ENCODE measurements at regions not wholly inside any gene's neighbourhood (a gene's known extent, or its start where the extent isn't known, plus 50 kb on each side); places are given as distances from the start of the nearest gene placed in this dataset.
A peak's percentile ranks its signal among the peaks of the same experiment; 100 is the strongest.

DNA sequence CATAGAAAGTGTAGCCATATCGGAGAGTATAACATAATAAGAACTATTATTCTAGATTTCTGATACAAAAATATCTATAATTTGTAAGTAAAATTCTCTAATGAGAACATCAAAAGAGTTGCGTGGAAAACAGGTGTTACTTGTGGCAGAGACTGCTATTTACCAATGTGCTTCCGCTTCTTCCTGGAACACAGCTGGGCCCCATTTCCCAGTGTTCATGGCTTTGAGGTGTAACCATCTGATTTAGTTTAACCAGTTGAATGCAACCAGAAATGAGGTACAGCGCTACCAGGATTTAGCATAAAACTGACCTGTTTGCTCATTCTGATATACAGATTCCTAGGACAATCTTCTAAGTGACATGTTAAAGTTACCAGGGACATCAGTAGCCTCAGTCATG, 1055.2 kb downstream of the IGSF11 start:
- intact Hi-C loops (cut with DNase I): no loop called here
- DNase-seq (ENCODE audit: low spot score) (no peak), ATAC-seq (no peak)

DNA sequence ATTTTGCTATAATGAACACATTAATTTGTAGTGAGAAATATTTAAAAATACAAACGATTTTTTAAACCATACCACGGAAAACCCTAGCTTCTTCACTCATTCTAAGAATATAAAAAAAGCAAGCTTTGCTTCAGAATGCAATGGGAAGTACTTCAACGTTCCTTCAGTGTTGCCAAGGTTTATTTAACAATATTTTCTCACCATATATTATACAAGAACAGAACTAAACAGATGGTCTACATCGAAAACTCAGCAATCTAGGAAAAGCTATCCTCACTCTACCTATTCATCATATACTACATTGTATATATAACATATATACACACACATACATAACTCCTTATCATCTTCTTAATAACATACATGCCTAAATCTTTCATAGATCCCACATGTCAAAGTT, 1047.4 kb downstream of the IGSF11 start:
- ATAC-seq: no peak
- DNase-seq (ENCODE audit: low spot score): no peak
- intact Hi-C loops (cut with DNase I): no loop called here

GRCh38 chr3:117989982-117990381, 1044.7 kb downstream of the IGSF11 start:
- no peak for DNase-seq (ENCODE audit: low spot score)
- no peak for ATAC-seq
- intact Hi-C loops (cut with DNase I): no loop called here

DNA sequence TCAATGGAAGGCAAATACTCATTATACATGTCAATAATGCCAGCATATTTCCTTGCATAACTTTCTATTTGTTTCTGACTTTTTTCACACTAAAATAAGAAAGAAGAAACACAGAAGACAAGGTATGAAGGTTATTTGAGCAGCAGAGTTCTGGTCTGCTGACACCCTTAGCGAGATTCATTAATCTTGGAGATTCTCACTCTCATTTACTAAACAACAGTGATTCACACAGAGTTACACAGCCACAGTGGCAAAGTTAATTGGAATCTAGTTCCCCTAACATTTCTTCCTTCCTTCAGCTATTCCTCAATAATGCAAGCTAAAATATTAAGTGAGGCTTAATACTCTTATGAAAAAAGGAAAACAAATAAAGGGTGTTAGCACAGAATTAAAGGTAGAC, 1044.0 kb downstream of the IGSF11 start:
- DNase-seq (ENCODE audit: low spot score) (no peak), ATAC-seq (no peak)
- intact Hi-C loops (cut with DNase I): no loop called here

- ATAC-seq: no peak
- DNase-seq (ENCODE audit: low spot score): no peak
- intact Hi-C loops (cut with DNase I): no loop called here
These were observed 1038.7 kb downstream of the IGSF11 start for GRCh38 chr3:117995842-117996437.

DNA sequence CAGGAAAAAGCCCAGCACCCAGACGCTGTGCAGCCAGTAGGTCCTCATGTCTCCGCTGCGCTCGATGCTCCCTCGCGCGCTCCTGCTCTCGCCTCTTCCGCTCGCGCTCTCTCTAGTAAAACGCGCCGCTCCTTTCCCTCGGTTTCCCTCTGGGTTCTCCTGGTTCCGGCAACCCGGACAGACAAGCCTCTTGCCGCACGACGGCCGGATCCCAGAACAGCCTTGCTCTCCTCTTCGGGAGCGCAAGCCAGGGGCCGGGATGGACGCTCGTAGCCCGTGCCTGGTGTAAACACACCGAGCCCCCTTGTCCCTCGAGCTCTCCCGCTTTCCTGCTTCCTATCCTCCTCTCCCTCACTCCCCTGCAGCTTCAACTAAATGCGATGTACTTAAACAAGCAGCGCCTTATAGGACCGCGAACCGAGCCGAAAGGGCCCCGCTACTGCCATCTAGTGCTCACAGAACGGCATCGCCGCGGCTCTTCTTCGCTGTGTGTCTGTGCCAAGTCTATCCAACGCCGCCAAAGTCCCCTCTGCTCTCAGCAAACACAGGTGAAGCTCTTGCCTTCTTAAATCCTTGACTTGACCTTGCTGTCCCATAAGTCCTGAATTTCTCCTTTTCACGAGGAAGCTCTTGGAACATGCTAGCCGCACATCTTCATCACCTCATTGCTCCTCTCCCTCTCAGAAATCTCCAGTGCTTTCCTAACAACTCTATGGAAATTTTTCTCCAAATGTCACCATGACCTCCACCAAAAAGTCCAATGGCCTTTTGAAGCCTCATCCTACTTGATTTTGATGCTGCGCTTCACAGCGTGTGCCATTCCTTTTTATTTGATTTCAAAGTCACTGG, 1037.2 kb downstream of the IGSF11 start:
- ATAC-seq (peak; percentile 93), DNase-seq (ENCODE audit: low spot score) (peak; percentile 86)
- intact Hi-C loops (cut with DNase I): no loop called here

- DNase-seq (ENCODE audit: low spot score): no peak
- intact Hi-C loops (cut with DNase I): no loop called here
- ATAC-seq: no peak
These were observed 1036.6 kb downstream of the IGSF11 start for GRCh38 chr3:117998071-117998470.

DNA sequence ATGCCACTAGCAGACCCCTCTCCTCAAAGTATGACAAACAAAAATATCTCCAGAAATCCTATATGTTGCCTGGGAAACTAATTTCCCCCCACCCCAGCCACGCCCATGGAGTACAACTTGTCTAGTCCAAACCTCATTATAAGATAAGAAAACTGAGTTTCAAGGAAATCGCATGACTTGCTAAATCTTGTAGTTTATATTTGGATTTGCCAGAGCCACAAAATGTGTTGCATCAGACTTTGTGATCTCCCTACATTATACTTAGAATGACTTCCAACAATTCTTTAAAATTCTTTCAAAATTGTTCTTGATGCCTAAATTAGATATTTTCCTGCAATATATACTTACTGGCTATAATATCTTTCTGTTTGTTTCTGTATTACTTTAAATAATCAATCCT, 1034.4 kb downstream of the IGSF11 start:
- DNase-seq (ENCODE audit: low spot score) (no peak), ATAC-seq (no peak)
- intact Hi-C loops (cut with DNase I): no loop called here

- ATAC-seq: no peak
- intact Hi-C loops (cut with DNase I): no loop called here
These were observed 1033.3 kb downstream of the IGSF11 start for GRCh38 chr3:118001380-118001779.

GRCh38 chr3:118011910-118012309, 1022.7 kb downstream of the IGSF11 start:
- no peak for ATAC-seq
- intact Hi-C loops (cut with DNase I): no loop called here
- DNase-seq (ENCODE audit: low spot score): no peak

More at GRCh38 chr3:118001380-118001779, 1033.3 kb downstream of the IGSF11 start:
- no peak for DNase-seq (ENCODE audit: low spot score)

GRCh38 chr3:118029049-118029448, 1005.6 kb downstream of the IGSF11 start:
- no peak for ATAC-seq
- no peak for DNase-seq (ENCODE audit: low spot score)
- intact Hi-C loops (cut with DNase I): no loop called here

DNA sequence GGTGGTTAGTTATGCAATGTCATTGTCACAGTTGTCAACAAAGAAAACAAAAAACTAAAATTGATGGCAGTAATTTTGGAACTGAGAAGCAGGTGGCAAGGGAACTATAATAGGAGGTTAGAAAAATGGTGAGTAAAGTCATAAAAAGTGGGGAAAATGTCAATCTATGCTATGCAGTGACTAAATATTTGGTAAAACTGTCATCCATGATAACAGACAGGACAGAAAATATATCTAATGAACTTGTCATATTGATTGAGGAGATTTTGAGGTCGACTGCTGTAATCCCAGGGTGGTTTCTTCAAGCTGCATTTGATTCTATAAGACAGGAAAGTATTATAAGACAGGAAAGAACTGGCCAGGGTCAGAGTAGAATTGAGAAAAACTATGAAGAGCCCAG, 998.4 kb downstream of the IGSF11 start:
- ATAC-seq (no peak), DNase-seq (ENCODE audit: low spot score) (no peak)
- intact Hi-C loops (cut with DNase I): no loop called here

DNA sequence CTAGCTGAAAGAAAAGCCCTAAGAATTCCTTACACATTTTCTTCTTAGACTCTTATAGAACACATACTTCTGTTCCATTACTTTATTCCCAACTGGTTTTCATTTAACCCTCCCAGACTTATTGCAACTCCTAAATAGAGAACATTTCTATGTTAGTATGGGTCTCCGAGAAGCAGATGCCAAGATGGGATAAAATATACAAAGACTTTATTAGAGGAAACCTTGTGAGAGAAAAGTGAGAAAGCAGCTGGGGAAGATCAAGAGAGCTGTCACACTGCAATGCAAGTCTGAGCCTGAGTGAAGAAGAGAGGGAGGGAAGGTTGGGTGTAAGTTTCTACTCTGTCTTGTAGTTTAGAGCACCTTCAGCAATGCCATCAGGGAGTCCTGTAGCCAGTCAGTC, 979.3 kb downstream of the IGSF11 start:
- DNase-seq (ENCODE audit: low spot score) (no peak), ATAC-seq (no peak)
- intact Hi-C loops (cut with DNase I): no loop called here

DNA sequence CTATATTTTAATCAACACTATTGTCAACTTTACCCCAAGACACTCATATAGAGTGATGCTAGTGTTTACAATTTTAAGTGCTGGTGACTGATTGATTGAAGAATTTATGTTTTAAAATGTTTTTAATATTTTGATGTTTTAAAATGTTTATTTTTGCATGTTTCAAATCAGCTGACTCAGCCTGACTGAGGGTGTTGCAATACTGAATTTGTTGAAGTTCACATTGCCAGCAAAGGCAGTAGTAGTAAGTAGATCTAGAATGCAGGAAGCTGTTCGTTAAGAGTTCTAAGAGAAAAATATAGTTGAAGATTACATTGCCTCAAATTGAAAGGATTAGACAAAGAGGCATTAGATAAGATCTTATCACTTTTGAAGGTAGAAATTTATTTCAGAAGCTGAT, 977.6 kb downstream of the IGSF11 start:
- ATAC-seq (no peak), DNase-seq (ENCODE audit: low spot score) (no peak)
- intact Hi-C loops (cut with DNase I): no loop called here

DNA sequence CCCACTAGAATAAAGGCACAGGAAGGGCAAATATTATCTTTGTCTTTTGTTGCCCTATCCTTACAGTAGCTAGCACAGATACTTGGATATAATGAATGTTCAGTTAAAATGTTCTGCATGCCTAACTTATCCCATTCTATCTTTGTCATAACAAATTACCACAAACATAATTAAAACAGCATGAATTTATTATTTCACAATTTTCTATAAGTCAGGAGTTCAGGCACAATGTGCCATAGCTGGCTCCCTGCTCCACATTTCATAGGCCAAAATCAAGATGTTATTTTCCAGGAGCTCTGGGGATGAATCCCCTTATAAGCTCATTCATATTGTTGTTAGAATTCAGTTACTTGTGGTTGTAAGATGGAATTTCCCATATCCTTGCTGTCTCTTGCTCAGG, 975.5 kb downstream of the IGSF11 start:
- no peak for ATAC-seq

GRCh38 chr3:118067439-118067838, 967.2 kb downstream of the IGSF11 start:
- ATAC-seq (no peak), DNase-seq (ENCODE audit: low spot score) (no peak)
- intact Hi-C loops (cut with DNase I): no loop called here

More for the DNA sequence above, 975.5 kb downstream of the IGSF11 start:
- intact Hi-C loops (cut with DNase I): no loop called here
- DNase-seq (ENCODE audit: low spot score): no peak

DNA sequence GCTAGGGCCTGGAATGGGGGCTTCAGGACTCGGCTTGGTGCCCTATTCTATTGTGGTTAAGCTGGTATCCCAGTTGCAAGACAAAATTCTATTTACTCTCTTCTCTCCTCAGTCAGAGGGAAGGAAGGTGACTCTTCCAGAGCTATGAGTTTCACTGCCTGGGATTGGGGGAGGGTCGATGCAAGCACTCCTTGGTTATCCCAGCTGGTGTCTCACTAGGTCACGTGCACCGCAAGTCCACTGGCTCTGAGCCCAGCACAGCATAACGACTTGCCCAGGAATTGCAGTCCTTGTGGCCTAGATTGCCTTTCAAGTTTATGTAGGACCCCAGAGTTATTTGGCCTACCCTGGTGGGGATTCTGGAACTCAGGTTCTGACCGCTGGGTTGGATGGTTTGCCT, 958.8 kb downstream of the IGSF11 start:
- intact Hi-C loops (cut with DNase I): no loop called here
- ATAC-seq: no peak
- no peak for DNase-seq (ENCODE audit: low spot score)

DNA sequence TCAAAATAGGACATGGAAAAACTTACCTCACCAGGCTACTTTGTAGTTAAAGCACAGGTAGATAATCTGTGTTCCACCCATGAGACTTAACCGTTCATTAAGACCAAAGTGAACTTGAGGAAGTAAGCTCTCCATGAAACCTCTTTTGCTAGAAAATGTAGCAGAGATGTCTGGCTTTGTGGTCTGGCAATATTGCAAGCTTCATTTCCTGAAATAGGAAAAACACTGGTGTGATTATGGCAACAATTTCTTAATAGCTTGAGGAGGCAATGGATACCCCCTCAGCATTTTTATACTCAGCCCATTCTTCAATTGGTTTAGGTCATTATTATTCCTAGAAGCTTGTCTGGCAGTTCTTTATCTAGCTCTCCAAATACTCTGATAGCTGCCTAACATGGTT, 957.3 kb downstream of the IGSF11 start:
- ATAC-seq (no peak), DNase-seq (ENCODE audit: low spot score) (no peak)
- intact Hi-C loops (cut with DNase I): no loop called here

DNA sequence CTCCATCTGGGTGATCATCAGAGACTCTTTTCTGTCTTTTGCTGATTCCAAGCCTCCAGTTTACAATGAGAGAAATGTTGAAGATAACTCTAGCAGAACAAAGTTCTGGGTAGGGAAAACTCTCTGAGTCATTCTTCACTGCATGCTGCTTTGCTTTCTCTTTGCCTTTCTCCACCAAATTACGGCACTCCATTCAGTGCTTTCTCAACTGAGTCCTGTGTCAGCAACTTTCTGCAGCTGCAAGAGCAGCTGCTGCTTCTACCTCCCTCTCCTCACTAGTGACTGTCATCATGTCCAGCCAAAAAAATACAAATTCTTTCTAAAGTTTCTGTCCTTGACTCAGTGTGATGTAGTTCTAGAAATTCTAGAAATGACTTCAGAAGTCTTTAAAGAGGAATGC, 953.8 kb downstream of the IGSF11 start:
- intact Hi-C loops (cut with DNase I): no loop called here
- no peak for ATAC-seq
- DNase-seq (ENCODE audit: low spot score): no peak

GRCh38 chr3:118088696-118089095, 946.0 kb downstream of the IGSF11 start:
- intact Hi-C loops (cut with DNase I): no loop called here
- ATAC-seq: no peak
- DNase-seq (ENCODE audit: low spot score): no peak

DNA sequence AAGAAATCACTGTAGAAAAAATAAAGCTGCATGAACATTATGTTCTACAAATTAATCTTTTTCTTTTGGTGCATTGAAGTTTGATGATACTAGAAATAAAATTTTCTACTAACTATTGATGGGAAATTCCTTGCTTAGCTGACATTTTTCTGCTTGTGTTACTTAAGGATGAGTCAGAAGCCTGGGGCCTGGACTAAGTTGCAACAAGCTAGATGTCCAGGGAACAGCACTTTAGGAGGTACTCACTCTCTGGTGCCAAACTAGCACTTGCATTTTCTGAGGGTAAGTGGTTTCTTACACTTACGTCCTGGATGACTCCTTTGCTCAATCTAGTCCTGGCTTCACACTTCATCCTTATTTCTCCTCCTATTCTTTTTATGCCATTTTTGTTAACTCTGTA, 945.1 kb downstream of the IGSF11 start:
- ATAC-seq (no peak), DNase-seq (ENCODE audit: low spot score) (no peak)
- intact Hi-C loops (cut with DNase I): no loop called here

Measured in sciatic nerve (tissue), 2 donors.